ENCODE measurements at regions not wholly inside any gene's neighbourhood (a gene's known extent, or its start where the extent isn't known, plus 50 kb on each side); places are given as distances from the start of the nearest gene placed in this dataset.

DNA sequence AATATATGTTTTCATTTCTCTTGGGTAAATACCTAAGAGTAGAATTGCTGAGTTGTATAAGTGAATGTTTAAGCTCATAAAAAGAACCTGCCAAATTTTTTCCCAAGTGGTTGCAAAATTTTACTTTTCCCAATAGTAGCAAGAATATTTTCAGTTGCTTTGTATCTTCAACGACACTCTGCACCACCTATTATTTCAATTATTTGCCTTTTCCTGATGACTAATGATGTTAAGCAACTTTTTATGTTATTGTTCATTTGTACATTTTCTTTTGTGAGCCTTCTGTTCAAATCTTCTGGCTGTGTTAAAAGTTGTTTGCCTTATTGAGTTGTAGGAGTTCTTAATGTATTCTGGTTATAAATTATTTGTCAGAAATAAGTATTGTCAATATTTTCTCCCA is 299.1 kb upstream of the NRIP1 start:
- TF ChIP-seq CTCF (IDR thresholded peaks at IDR 0.05), result no peak
- no peak for TF ChIP-seq POLR2AphosphoS5 (IDR thresholded peaks at IDR 0.05; ENCODE audit: insufficient read depth in 1 of 2, low read depth in 1 of 2)
- TF ChIP-seq POLR2A (IDR thresholded peaks at IDR 0.05), result no peak

Data from vagina (tissue), 2 donors.